ENCODE measurements at regions not wholly inside any gene's neighbourhood (a gene's known extent, or its start where the extent isn't known, plus 50 kb on each side); places are given as distances from the start of the nearest gene placed in this dataset.

GRCh38 chr2:52264488-52264887, 1232.6 kb upstream of the NRXN1 start:
- 15% methylated on average over 3 of the region's 3 CpGs for WGBS (ENCODE audit: insufficient coverage, insufficient replicate concordance, low lambda C conversion rate, missing lambda C conversion rate)
- TF ChIP-seq POLR2AphosphoS2 (IDR thresholded peaks at IDR 0.05; ENCODE audit: low read depth, low read length) (no peak), CREB1 (IDR thresholded peaks at IDR 0.05; ENCODE audit: low read depth) (no peak), RBBP5 (conservative IDR thresholded peaks at IDR 0.05) (no peak), TCF7 (IDR thresholded peaks at IDR 0.05; ENCODE audit: borderline replicate concordance) (no peak), MYB (IDR thresholded peaks at IDR 0.05; ENCODE audit: borderline replicate concordance, low read depth, low read length) (no peak), E4F1 (IDR thresholded peaks at IDR 0.05; ENCODE audit: borderline replicate concordance, partially characterized antibody) (no peak), CHD1 (IDR thresholded peaks at IDR 0.05; ENCODE audit: low read depth, low read length) (no peak), ZNF207 (IDR thresholded peaks at IDR 0.05; ENCODE audit: borderline replicate concordance) (no peak), ASH2L (IDR thresholded peaks at IDR 0.05; ENCODE audit: borderline replicate concordance, low read depth) (no peak), TCF12 (IDR thresholded peaks at IDR 0.05; ENCODE audit: low read depth, low read length) (no peak), ESRRA (IDR thresholded peaks at IDR 0.05; ENCODE audit: low read length) (no peak), GATAD2B (conservative IDR thresholded peaks at IDR 0.05; ENCODE audit: low read depth) (no peak), GABPA (IDR thresholded peaks at IDR 0.05; ENCODE audit: low read depth) (no peak)
- in situ Hi-C loops (cut with MboI) (no loop called here), intact Hi-C loops (cut with micrococcal nuclease; ENCODE audit: unreplicated experiment) (no loop called here)
- ChIA-PET RAD21 (ENCODE audit: unreplicated experiment) (no interaction called here), SMC1A (ENCODE audit: uncharacterized antibody, unreplicated experiment) (interaction anchor here (1.0 kb wide), 1 partner anchor 9 kb away, joined by 3 read pairs; no protein-coding TSS in a partner anchor), POLR2A (no interaction called here), CTCF (no interaction called here)
- H2AFZ ChIP-seq (ENCODE audit: control insufficient read depth, low read depth, low read length): no peak overlapping the region
- ATAC-seq (peak; percentile 49), FAIRE-seq (no peak), DNase-seq (ENCODE audit: low read depth, low spot score) (no peak)
- no peaks in the 10 kb centered on the region for H3K4me1 ChIP-seq (ENCODE audit: control insufficient read depth, insufficient read depth, low read length)
- no peaks in the 10 kb centered on the region for H3K27me3 ChIP-seq (replicated peaks in 1 of 2; ENCODE audit: control insufficient read depth in 2 of 2, insufficient read depth in 2 of 2, low read length in 1 of 2)
- H3K4me2 ChIP-seq (ENCODE audit: control insufficient read depth, insufficient read depth): no peak overlapping the region
- no peaks in the 10 kb centered on the region for H3K9me3 ChIP-seq (replicated peaks; ENCODE audit: control insufficient read depth, insufficient read depth, low read length)
- BruUV-seq (replicated peaks): no TSS peak
- H3K36me3 ChIP-seq (ENCODE audit: control insufficient read depth in 2 of 2, insufficient read depth in 2 of 2, low read length in 1 of 2): no peaks in the 10 kb centered on the region
- no peaks in the 10 kb centered on the region for H4K20me1 ChIP-seq (ENCODE audit: control insufficient read depth, insufficient read depth)
- H3K27ac ChIP-seq (ENCODE audit: control insufficient read depth, insufficient read depth): no peak overlapping the region
- no peak overlapping the region for H3K4me3 ChIP-seq
- H3K9ac ChIP-seq (ENCODE audit: control insufficient read depth, insufficient read depth, low read length): no peak overlapping the region
- no peaks in the 10 kb centered on the region for H3K79me2 ChIP-seq (ENCODE audit: control insufficient read depth, insufficient read depth, low read length)
